ENCODE measurements at regions not wholly inside any gene's neighbourhood (a gene's known extent, or its start where the extent isn't known, plus 50 kb on each side); places are given as distances from the start of the nearest gene placed in this dataset.

DNA sequence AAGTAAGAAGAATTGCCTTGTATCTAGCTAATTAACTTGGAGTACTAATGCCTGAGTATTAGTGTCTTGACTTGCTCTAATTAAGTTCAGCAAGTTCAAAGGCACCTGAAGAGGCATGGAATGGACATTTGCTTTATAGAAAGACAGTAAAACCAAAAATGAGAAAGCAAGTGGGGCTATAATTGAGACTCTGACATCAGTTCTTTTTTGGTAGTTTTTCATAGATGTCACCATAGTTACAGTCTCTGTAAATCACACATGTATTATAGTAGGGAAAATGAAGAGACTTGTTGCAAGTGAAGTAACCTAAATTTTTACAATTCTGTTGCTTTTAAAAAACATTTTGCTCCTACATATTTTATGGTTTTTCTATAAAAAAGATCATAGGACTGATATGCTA, 178.0 kb downstream of the HIPK3 start:
- TF ChIP-seq CTCF (IDR thresholded peaks at IDR 0.05) (no peak), EZH2 (IDR thresholded peaks at IDR 0.05; ENCODE audit: borderline replicate concordance, insufficient read depth, low read depth, low read length, poor library complexity, severe bottlenecking) (no peak)

Data from B cell (primary cell).